HUES64 (cell line): ENCODE measurements at regions not wholly inside any gene's neighbourhood (a gene's known extent, or its start where the extent isn't known, plus 50 kb on each side); places are given as distances from the start of the nearest gene placed in this dataset.

Experiments
- H3K27ac ChIP-seq: 2 replicates; pipeline ENCODE4 v1.7.0; 2013; ENCODE audit warnings: low read depth, low read length, inconsistent platforms
- H3K27me3 ChIP-seq: 2 replicates; pipeline ENCODE4 v1.6.1; 2013; ENCODE audit warnings: mild to moderate bottlenecking, low read length; ENCODE audit not compliant: insufficient read depth
- H3K36me3 ChIP-seq: 2 replicates; pipeline ENCODE4 v1.6.1; 2013; ENCODE audit warnings: mild to moderate bottlenecking, low read length; ENCODE audit not compliant: insufficient read depth
- H3K4me1 ChIP-seq: 2 replicates; pipeline ENCODE4 v1.6.1; 2013; ENCODE audit warnings: mild to moderate bottlenecking, low read length, moderate library complexity; ENCODE audit not compliant: insufficient read depth
- H3K4me3 ChIP-seq: 2 replicates; pipeline ENCODE4 v1.5.1; 2013; ENCODE audit warnings: mild to moderate bottlenecking, low read length, moderate library complexity
- H3K9ac ChIP-seq: 2 replicates; pipeline ENCODE4 v1.6.1; 2013; ENCODE audit warnings: mild to moderate bottlenecking, low read depth, low read length
- H3K9me3 ChIP-seq: 2 replicates; pipeline ENCODE4 v1.6.1; 2013; ENCODE audit warnings: low read depth, low read length; ENCODE audit not compliant: insufficient read depth
- WGBS: fragments of 150-250, 120-280 bp; methylation state at CpG from one replicate; pipeline ENCODE4 v1.1.7; 2013; ENCODE audit warnings: missing lambda C conversion rate; 5-methylcytosine and 5-hydroxymethylcytosine counted together

DNA sequence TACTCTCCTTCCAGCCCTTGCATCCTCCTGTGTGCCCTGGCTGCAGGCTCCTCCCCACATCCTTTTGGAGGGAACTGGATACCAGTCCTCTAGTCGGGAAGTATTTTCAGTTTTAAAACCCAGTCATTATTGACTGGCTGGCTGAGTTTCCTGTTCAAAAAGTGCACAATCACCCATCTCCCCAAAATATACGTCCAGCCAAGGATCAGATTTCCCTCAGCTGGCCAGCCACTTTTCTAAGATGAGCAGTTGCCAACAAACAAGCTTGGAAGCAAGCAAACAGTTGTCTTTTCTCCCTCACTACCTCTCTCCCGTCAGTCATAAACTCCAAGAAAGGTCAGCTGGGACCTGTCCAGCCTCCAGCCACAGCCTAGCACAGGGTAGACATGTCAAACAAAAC, 147.7 kb upstream of the GALNT15 start:
- H3K9me3 ChIP-seq = no peaks in the 10 kb centered on the region
- H3K9ac ChIP-seq = no peak overlapping the region
- no peaks in the 10 kb centered on the region for H3K4me1 ChIP-seq
- H3K27me3 ChIP-seq = no peaks in the 10 kb centered on the region
- no peak overlapping the region for H3K27ac ChIP-seq
- H3K36me3 ChIP-seq = no peaks in the 10 kb centered on the region
- 56% methylated on average over 3 of the region's 3 CpGs for WGBS
- H3K4me3 ChIP-seq = no peak overlapping the region

DNA sequence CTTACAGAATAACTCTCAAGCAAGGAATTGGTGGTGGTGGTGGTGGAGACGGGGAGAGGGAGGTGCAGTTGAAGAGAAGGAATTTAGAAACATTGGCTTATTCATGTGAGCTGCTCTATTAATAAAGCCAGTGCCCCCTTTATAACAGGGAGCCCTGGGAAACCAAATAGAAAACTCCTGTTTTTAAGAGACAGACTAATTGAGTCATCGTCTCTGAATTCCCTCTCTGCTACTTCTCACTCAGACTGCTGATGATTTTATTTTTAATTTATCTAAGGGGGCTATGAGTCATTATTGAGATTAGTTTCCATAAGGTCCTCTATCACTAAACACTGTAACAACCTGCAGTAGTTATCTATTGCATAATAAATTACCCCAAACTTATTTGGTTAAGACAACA, 145.9 kb upstream of the GALNT15 start:
- H3K27me3 ChIP-seq = no peaks in the 10 kb centered on the region
- no peak overlapping the region for H3K9ac ChIP-seq
- H3K9me3 ChIP-seq = no peaks in the 10 kb centered on the region
- H3K4me3 ChIP-seq = no peak overlapping the region
- WGBS = 80% methylated on average over 1 of the region's 2 CpGs
- H3K27ac ChIP-seq = no peak overlapping the region
- no peaks in the 10 kb centered on the region for H3K36me3 ChIP-seq
- H3K4me1 ChIP-seq = no peaks in the 10 kb centered on the region

DNA sequence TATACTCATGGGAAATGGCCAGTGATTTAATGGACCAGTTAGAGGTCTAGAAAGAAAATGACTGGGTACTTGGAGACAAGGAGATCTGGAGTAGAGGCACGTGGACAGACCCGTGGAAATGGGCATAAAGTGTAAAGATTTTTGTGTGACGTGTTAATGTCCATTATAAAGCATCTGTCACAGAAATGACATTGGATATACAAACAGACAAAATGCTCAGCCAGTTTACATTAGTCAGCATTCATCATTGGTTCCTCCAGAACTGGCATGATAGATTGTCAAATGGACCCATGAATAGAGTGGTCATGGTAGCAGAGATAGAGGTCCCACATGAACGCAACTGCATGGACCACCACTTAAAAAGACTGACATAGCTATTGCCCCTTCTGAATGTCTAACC, 144.1 kb upstream of the GALNT15 start:
- Histone ChIP-seq H3K36me3 (no peaks in the 10 kb centered on the region), H3K27ac (no peak overlapping the region), H3K27me3 (no peaks in the 10 kb centered on the region), H3K9ac (no peak overlapping the region), H3K4me1 (no peaks in the 10 kb centered on the region), H3K4me3 (no peak overlapping the region), H3K9me3 (no peaks in the 10 kb centered on the region)
- WGBS = 95% methylated on average over 4 of the region's 4 CpGs

DNA sequence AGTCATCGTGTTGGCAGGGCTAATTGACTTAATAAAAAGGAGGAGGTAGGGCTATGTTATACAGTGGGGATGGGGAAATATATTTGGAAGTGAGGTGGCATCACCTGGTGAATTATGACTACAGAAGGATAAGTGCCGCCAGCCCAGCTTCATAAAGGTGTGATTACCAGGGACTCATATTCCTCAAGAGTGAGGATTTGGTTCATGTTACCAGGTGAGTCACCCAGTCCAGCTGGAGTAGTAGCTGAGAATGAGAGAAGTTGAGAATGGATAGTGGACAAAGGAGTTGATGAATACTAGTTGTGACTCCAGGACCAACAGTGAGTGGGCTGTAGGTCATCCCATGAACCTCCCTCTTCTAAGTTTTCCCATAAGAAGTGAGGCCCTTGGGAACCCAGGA, 143.0 kb upstream of the GALNT15 start:
- WGBS = 91% methylated on average over 2 of the region's 2 CpGs

DNA sequence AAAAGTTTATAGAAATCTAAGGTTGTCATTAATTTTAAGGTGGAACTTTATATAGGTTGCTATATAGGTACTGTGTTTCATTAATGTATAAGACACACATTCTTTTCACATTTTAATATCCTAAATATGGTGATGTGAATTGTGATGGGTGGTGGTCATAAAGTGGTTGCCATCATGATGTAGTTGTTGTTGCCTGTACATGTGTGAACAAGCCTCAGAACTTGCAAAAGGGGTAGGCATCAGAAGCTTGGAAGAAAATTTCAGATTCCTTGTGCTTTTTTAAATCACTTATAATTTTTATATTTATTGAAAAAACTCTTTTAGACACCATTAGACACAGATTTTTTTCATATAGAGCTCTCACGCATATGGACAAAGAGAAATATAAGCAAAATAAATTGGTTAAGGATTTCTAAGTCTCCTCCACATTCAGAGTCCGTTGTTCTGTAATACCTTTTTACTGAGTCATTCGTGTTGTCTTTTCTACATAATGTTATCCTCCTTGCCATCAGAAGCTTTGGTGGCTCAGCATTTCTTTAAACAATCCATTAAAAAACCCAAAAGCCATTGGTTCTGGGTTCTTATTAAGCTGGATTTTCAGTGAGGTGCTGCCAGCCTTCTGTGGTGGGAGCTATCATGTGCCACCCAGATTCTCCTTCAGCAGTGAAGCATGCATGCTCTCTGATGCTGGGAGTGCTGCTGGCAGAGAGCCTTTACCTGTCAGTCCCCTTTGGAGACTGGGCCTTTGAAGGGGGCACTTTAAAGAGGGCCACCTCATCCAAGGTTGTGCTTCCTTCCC, 140.4 kb upstream of the GALNT15 start:
- Histone ChIP-seq H3K9me3 (0 out of 2 replicates have a peak, but pooled peaks cover 3% of the 10 kb centered on the region), H3K4me3 (no peak overlapping the region), H3K4me1 (no peaks in the 10 kb centered on the region), H3K27me3 (no peaks in the 10 kb centered on the region), H3K36me3 (no peaks in the 10 kb centered on the region), H3K27ac (no peak overlapping the region), H3K9ac (no peak overlapping the region)
- 87% methylated on average over 3 of the region's 3 CpGs for WGBS

More for the DNA sequence above, 143.0 kb upstream of the GALNT15 start:
- H3K27me3 ChIP-seq = no peaks in the 10 kb centered on the region
- no peak overlapping the region for H3K4me3 ChIP-seq
- no peaks in the 10 kb centered on the region for H3K9me3 ChIP-seq
- H3K9ac ChIP-seq = no peak overlapping the region
- H3K4me1 ChIP-seq = no peaks in the 10 kb centered on the region
- no peaks in the 10 kb centered on the region for H3K36me3 ChIP-seq
- H3K27ac ChIP-seq = no peak overlapping the region

DNA sequence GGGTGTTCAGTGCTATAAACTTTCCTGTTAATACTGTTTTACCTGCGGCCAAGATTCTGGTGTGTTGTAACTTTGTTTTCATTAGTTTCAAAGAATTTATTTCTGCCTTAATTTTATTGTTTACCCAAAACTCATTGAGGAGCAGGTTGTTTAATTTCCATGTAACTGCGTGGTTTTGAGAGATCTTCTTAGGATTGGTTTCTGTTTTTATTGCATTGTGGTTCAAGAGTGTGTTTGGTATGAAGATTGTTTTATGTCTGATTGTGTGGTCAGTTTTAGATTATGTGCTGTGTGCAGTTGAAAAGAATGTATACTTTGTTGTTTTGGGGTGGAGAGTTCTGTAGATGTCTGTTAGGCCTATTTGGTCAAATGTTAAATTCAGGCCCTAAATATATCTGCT, 133.5 kb upstream of the GALNT15 start:
- 93% methylated on average over 2 of the region's 2 CpGs for WGBS

DNA sequence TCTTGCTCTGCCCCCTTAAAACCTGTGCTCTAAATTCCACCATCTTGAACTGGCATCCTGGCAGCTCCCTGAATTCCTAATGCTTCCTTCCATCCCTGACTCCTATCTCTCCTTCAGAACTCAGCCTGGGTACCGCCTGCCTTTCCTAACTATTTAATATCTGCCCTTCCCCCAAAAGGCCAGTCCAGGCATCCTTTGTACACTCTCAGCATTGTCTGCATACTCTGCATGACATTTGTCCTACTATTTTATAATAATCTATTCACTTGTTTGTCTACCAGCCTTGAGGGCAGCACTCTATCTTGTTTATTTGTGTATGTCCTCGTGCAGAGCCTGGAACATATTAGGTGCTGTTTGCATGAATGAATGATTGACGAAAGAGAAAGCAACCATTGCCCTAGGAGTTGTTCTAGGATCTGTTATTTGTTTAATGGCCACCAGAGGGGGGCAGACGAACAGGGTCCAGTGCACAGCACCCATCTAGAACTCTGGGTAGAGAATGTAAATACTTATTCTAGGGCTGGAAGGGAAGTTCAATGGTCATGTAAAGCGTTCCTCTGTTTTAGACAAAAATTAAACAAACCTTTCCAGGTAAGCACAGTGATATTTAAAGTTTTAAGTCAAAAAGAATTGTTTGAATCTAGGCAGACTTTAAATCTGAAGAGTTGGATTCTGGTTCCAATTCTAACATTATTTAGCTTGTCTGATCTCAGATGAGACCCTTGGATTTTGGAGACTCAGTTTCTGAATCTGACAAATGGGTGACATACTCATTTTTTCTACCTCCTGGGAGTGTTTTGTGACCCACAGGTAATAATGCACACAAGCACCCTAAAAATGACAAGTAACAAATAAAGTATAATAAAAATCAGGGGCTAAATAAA, 125.8 kb upstream of the GALNT15 start:
- Histone ChIP-seq H3K9ac (no peak overlapping the region), H3K4me1 (no peaks in the 10 kb centered on the region), H3K27ac (no peak overlapping the region), H3K36me3 (no peaks in the 10 kb centered on the region), H3K9me3 (no peaks in the 10 kb centered on the region), H3K27me3 (no peaks in the 10 kb centered on the region), H3K4me3 (no peak overlapping the region)
- WGBS = 35% methylated on average over 5 of the region's 5 CpGs

More for the DNA sequence above, 133.5 kb upstream of the GALNT15 start:
- no peaks in the 10 kb centered on the region for H3K4me1 ChIP-seq
- H3K36me3 ChIP-seq = no peaks in the 10 kb centered on the region
- no peaks in the 10 kb centered on the region for H3K27me3 ChIP-seq
- 0 out of 2 replicates have a peak, but pooled peaks cover 3% of the 10 kb centered on the region for H3K9me3 ChIP-seq
- no peak overlapping the region for H3K9ac ChIP-seq
- H3K4me3 ChIP-seq = no peak overlapping the region
- H3K27ac ChIP-seq = no peak overlapping the region

DNA sequence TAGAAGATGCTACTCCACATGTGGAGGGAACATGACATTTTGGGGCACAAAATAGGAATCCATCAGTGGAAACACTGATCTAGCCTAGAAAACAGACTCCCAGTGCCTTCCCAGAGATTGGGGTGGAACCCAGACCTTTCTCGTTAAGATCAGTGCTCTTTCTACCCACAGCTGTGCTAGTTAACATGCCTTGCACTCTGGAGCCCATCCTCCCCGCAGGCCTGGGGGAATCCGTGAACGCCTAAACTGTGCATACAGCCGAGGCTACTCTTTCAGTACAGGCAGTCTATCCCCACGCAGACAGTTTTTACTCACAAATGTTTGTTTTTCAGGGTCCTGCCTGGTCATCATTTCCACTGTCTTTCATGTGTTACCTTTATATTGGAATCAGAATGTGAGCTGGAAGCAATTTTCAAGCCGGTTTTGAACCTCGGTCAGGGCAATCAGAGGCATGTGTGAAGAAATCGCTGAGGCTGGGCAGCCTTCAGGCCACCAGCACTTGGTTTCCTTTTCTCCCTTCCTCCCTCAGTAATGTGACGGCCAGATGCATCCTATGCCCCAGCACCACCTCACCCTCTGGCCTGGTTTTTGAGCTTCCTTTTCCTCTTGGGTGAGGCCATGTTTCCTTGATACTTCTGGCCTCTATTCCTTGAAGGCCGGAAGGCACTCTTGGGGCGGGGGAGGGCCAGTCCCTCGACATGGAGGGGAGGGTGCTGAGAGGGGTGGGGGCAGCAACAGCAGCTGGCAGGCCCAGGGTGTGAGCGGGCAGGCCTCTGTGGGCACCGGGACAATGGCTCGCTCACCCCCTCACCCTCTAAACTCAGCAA, 123.6 kb upstream of the GALNT15 start:
- Histone ChIP-seq H3K27ac (no peak overlapping the region), H3K36me3 (no peaks in the 10 kb centered on the region), H3K4me3 (no peak overlapping the region), H3K4me1 (0 out of 2 replicates have a peak, but pooled peaks cover 4% of the 10 kb centered on the region), H3K9me3 (no peaks in the 10 kb centered on the region), H3K9ac (no peak overlapping the region), H3K27me3 (no peaks in the 10 kb centered on the region)
- 88% methylated on average over 13 of the region's 16 CpGs for WGBS

DNA sequence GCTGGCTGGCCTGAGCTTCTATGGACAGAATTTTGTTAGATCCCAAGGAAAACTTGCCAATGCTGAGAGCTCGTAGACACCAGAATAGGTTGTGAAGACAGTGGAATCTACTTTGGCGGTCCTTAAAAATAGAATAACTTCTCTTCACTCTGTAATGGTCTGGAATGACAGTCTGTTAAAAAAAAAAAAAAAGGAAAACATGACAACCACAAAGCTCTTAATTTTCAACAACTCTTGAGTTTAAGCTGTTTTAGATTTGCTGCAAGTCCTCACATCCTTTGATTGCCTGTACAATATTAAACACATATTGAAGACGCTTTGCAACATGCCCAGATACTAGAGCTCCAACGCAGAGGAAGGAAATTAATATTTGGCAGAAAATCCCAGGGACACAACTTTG, 122.8 kb upstream of the GALNT15 start:
- no peaks in the 10 kb centered on the region for H3K36me3 ChIP-seq
- no peak overlapping the region for H3K4me3 ChIP-seq
- 0 out of 2 replicates have a peak, but pooled peaks cover 4% of the 10 kb centered on the region for H3K4me1 ChIP-seq
- H3K9me3 ChIP-seq = no peaks in the 10 kb centered on the region
- H3K9ac ChIP-seq = no peak overlapping the region
- H3K27me3 ChIP-seq = no peaks in the 10 kb centered on the region
- 90% methylated on average over 4 of the region's 4 CpGs for WGBS
- no peak overlapping the region for H3K27ac ChIP-seq

DNA sequence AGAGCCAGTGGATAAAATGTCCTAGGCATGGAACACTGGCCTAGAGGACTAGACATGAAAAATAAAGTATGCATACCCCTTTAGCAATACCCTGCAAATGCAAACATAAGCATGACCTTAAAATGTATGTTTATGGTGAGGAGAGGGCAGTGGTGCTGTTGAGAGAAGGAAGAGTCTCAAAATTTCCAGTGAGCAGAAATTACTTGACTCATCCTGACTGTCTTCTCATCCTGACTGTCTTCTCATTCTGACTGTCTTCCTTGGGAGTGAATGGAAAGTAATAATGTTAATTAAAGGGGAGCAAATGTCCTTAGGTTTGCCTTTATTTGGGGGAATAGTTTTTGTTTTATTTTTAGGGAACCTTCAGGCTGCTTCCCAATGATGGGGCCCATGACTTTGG, 121.5 kb upstream of the GALNT15 start:
- H3K9me3 ChIP-seq = no peaks in the 10 kb centered on the region
- no peaks in the 10 kb centered on the region for H3K36me3 ChIP-seq
- H3K27me3 ChIP-seq = no peaks in the 10 kb centered on the region
- H3K4me1 ChIP-seq = 0 out of 2 replicates have a peak, but pooled peaks cover 4% of the 10 kb centered on the region
- no peak overlapping the region for H3K4me3 ChIP-seq
- H3K9ac ChIP-seq = no peak overlapping the region
- no peak overlapping the region for H3K27ac ChIP-seq

DNA sequence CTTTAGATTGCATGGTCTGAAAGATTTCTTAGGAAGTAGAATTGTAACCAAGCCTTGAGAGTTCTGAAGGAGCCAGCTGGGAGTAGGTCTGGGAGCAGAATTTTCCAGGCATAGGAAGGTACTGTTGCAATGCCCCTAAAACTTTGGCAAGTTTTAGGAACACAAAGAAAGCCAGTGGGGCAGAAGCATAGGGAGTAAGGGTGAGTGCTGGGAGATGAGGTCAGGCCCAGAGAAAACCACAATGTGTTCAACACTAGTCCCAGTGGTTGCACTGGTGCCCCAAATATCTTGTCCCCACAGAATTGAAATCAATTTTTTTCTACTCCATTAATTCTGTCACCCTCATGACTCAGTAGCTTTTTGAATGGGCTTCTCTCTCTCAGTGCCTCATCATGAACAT, 120.7 kb upstream of the GALNT15 start:
- no peak overlapping the region for H3K27ac ChIP-seq
- no peaks in the 10 kb centered on the region for H3K27me3 ChIP-seq
- H3K4me1 ChIP-seq = 0 out of 2 replicates have a peak, but pooled peaks cover 4% of the 10 kb centered on the region
- H3K9ac ChIP-seq = no peak overlapping the region
- no peak overlapping the region for H3K4me3 ChIP-seq
- no peaks in the 10 kb centered on the region for H3K36me3 ChIP-seq
- H3K9me3 ChIP-seq = no peaks in the 10 kb centered on the region
